A549 (cell line): ENCODE measurements at regions not wholly inside any gene's neighbourhood (a gene's known extent, or its start where the extent isn't known, plus 50 kb on each side); places are given as distances from the start of the nearest gene placed in this dataset.

Experiments used
- CHD4 ChIP-seq: fragments of 200-600 bp; sonication (generic); IDR thresholded peaks from 2 replicates; pipeline ENCODE4 v1.6.1; 2016; ENCODE audit warnings: antibody characterized with exemption, mild to moderate bottlenecking, borderline replicate concordance
- CTCF ChIP-seq: fragments of >200 bp; sonication (Bioruptor Twin); formaldehyde crosslinking; IDR thresholded peaks from 3 replicates; pipeline ENCODE4 v1.5.1; 2016
- JUN ChIP-seq, 2 experiments: fragments of >200 bp; sonication (Bioruptor Twin); formaldehyde crosslinking; IDR thresholded peaks; 2 replicates in 1 of 2; 3 replicates in 1 of 2; pipeline ENCODE4 v1.6.1; 2016 to 2017
- MYC ChIP-seq: IDR thresholded peaks from 2 replicates; pipeline ENCODE4 v1.6.1; 2012; ENCODE audit warnings: mild to moderate bottlenecking, inconsistent platforms, low read length, improper control_type of control experiment, borderline replicate concordance
- POLR2A ChIP-seq: IDR thresholded peaks from 2 replicates; pipeline ENCODE4 v1.6.1; 2012; ENCODE audit warnings: mild to moderate bottlenecking, low read length
- POLR2AphosphoS2 ChIP-seq: conservative IDR thresholded peaks from 2 replicates; pipeline ENCODE4 v1.6.1; 2012; ENCODE audit warnings: low read length, improper control_type of control experiment, inconsistent platforms
- RAD21 ChIP-seq, 2 experiments: fragments of >200 bp in 1 of 2; sonication (Bioruptor Twin) in 1 of 2; formaldehyde crosslinking in 1 of 2; IDR thresholded peaks in 1 of 2; conservative IDR thresholded peaks in 1 of 2; 2 replicates in 1 of 2; 3 replicates in 1 of 2; pipeline ENCODE4 v1.6.1; 2012 to 2018; ENCODE audit warnings: inconsistent platforms in 1 of 2
- RFX5 ChIP-seq: fragments of 450-650 bp; IDR thresholded peaks from 2 replicates; pipeline ENCODE4 v1.7.1; 2014; ENCODE audit warnings: antibody characterized with exemption, mild to moderate bottlenecking, moderate library complexity
- USF2 ChIP-seq: fragments of 450-650 bp; IDR thresholded peaks from 2 replicates; pipeline ENCODE4 v1.6.1; 2014; ENCODE audit warnings: antibody characterized with exemption
- ZC3H11A ChIP-seq: fragments of 450-650 bp; IDR thresholded peaks from 2 replicates; pipeline ENCODE4 v1.6.1; 2014; ENCODE audit warnings: antibody characterized with exemption, mild to moderate bottlenecking
- TF ChIP-seq, protein P1 (sequence below): IDR thresholded peaks from 2 replicates; pipeline ENCODE4 v1.6.1; 2012
- TF ChIP-seq, protein P2 (sequence below): fragments of 200-600 bp; sonication (generic); IDR thresholded peaks from 2 replicates; pipeline ENCODE4 v1.6.1; 2016; ENCODE audit warnings: antibody characterized with exemption, mild to moderate bottlenecking, moderate library complexity

DNA sequence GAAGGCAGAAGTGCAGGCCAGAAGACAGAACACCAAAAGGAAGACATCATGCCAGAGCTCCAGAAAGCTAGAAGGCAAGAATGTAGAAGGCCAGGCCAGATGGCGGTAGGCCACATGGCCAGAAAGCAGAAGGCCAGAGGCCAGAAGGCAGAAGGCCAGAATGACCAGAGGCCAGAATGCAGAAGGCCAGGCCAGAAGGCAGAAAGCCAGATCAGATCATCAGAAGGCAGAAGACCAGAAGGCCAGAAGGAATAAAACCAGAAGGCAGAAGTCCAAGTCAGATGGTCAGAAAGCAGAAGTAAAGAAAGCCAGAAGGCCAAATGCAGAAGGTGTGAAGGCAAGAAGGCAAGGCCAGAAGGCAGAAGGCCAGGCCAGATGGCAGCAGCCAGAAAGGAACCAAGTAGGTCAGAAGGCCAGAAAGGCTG, 185.0 kb downstream of the TUBA3C start:
- TF ChIP-seq CTCF (no peak), POLR2A (no peak), CHD4 (no peak), RFX5 (no peak), POLR2AphosphoS2 (no peak), JUN (IDR thresholded peaks at IDR 0.05) (no peak), USF2 (no peak), RAD21 (conservative IDR thresholded peaks at IDR 0.05 in 1 of 2, IDR thresholded peaks at IDR 0.05 in 1 of 2) (no peak), ZC3H11A (no peak), MYC (no peak)
- TF ChIP-seq, protein P1, sequence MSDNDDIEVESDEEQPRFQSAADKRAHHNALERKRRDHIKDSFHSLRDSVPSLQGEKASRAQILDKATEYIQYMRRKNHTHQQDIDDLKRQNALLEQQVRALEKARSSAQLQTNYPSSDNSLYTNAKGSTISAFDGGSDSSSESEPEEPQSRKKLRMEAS: no peak
- TF ChIP-seq, protein P2, sequence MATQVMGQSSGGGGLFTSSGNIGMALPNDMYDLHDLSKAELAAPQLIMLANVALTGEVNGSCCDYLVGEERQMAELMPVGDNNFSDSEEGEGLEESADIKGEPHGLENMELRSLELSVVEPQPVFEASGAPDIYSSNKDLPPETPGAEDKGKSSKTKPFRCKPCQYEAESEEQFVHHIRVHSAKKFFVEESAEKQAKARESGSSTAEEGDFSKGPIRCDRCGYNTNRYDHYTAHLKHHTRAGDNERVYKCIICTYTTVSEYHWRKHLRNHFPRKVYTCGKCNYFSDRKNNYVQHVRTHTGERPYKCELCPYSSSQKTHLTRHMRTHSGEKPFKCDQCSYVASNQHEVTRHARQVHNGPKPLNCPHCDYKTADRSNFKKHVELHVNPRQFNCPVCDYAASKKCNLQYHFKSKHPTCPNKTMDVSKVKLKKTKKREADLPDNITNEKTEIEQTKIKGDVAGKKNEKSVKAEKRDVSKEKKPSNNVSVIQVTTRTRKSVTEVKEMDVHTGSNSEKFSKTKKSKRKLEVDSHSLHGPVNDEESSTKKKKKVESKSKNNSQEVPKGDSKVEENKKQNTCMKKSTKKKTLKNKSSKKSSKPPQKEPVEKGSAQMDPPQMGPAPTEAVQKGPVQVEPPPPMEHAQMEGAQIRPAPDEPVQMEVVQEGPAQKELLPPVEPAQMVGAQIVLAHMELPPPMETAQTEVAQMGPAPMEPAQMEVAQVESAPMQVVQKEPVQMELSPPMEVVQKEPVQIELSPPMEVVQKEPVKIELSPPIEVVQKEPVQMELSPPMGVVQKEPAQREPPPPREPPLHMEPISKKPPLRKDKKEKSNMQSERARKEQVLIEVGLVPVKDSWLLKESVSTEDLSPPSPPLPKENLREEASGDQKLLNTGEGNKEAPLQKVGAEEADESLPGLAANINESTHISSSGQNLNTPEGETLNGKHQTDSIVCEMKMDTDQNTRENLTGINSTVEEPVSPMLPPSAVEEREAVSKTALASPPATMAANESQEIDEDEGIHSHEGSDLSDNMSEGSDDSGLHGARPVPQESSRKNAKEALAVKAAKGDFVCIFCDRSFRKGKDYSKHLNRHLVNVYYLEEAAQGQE: no peak
